PC-3 (cell line): ENCODE measurements at regions not wholly inside any gene's neighbourhood (a gene's known extent, or its start where the extent isn't known, plus 50 kb on each side); places are given as distances from the start of the nearest gene placed in this dataset.

ENCODE experiments used
- ATAC-seq: fragments of 200-7000 bp; cut with Tn5 transposase; 2 replicates; pipeline ENCODE4 v1.9.1; 2020; ENCODE audit warnings: mild to moderate bottlenecking, moderate library complexity
- BruUV-seq: library from RNA; stranded (reverse); fragments of 400-500 nt; replicated peaks from 2 replicates; lab custom pipeline; 2021; lab: Mats Ljungman, UMichigan
- CTCF ChIA-PET: fragments of 300-600 bp; sonication (Branson Sonifier 250); formaldehyde crosslinking; loops from one replicate; lab custom pipeline; 2022; ENCODE audit warnings: antibody characterized with exemption; lab: Charles Lee
- POLR2A ChIA-PET: fragments of 300-600 bp; sonication (Branson Sonifier 250); formaldehyde crosslinking; loops from one replicate; lab custom pipeline; 2022; ENCODE audit warnings: antibody characterized with exemption; ENCODE audit not compliant: unreplicated experiment; lab: Charles Lee
- DNase-seq: peaks from one replicate; pipeline ENCODE4 v3.0.0-alpha.2; 2015
- H2AFZ ChIP-seq: fragments of 300-600 bp; sonication (generic); 2 replicates; pipeline ENCODE4 v1.6.0; 2016; ENCODE audit warnings: antibody characterized with exemption, low read length
- H3F3A ChIP-seq: fragments of 300-600 bp; sonication (generic); one replicate; pipeline ENCODE4 v1.6.0; 2017; ENCODE audit warnings: antibody characterized with exemption, low read length, control low read depth, mild to moderate bottlenecking; ENCODE audit not compliant: unreplicated experiment
- H3K27ac ChIP-seq: fragments of 300-600 bp; sonication (generic); 2 replicates; pipeline ENCODE4 v1.5.1; 2016; ENCODE audit warnings: mild to moderate bottlenecking, low read length
- H3K27me3 ChIP-seq: fragments of 300-600 bp; sonication (generic); 2 replicates; pipeline ENCODE4 v1.6.1; 2016; ENCODE audit warnings: low read length, mixed read lengths
- H3K36me3 ChIP-seq: fragments of 300-600 bp; sonication (generic); 2 replicates; pipeline ENCODE4 v1.6.1; 2016; ENCODE audit warnings: low read depth, mixed run types, low read length, mixed read lengths
- H3K4me1 ChIP-seq: fragments of 300-600 bp; sonication (generic); 2 replicates; pipeline ENCODE4 v1.5.1; 2016; ENCODE audit warnings: low read length; ENCODE audit not compliant: insufficient read depth
- H3K4me2 ChIP-seq: fragments of 300-600 bp; sonication (generic); 2 replicates; pipeline ENCODE4 v1.6.0; 2016; ENCODE audit warnings: low read length
- H3K4me3 ChIP-seq: fragments of 300-600 bp; sonication (generic); 2 replicates; pipeline ENCODE4 v1.5.1; 2016; ENCODE audit warnings: mild to moderate bottlenecking, low read length, mixed read lengths
- H3K79me2 ChIP-seq: fragments of 300-600 bp; sonication (generic); 2 replicates; pipeline ENCODE4 v1.6.1; 2017; ENCODE audit warnings: low read length, mixed read lengths
- H3K9ac ChIP-seq: fragments of 300-600 bp; sonication (generic); 2 replicates; pipeline ENCODE4 v1.6.0; 2016; ENCODE audit warnings: mild to moderate bottlenecking, low read length
- H3K9me2 ChIP-seq: fragments of 300-600 bp; sonication (generic); replicated peaks from 2 replicates; pipeline ENCODE4 v1.6.1; 2016; ENCODE audit warnings: mixed run types, low read length, mixed read lengths
- H3K9me3 ChIP-seq: fragments of 300-600 bp; sonication (generic); 2 replicates; pipeline ENCODE4 v1.6.1; 2016; ENCODE audit warnings: low read length, mixed read lengths
- H4K20me1 ChIP-seq: fragments of 300-600 bp; sonication (generic); 2 replicates; pipeline ENCODE4 v1.6.1; 2016; ENCODE audit warnings: low read length, mixed read lengths
- CTCF ChIP-seq: fragments of 300-600 bp; sonication (generic); conservative IDR thresholded peaks from 2 replicates; pipeline ENCODE4 v1.5.1; 2017; ENCODE audit warnings: antibody characterized with exemption, low read depth, mild to moderate bottlenecking, low read length
- EZH2 ChIP-seq: fragments of 300-600 bp; sonication (generic); IDR thresholded peaks from one replicate; pipeline ENCODE4 v1.6.1; 2017; ENCODE audit warnings: antibody characterized with exemption, mild to moderate bottlenecking, low read length; ENCODE audit not compliant: unreplicated experiment
- EZH2phosphoT487 ChIP-seq: fragments of 300-600 bp; sonication (generic); IDR thresholded peaks from 2 replicates; pipeline ENCODE4 v1.6.1; 2018; ENCODE audit warnings: mild to moderate bottlenecking, antibody characterized with exemption, low read length, borderline replicate concordance
- intact Hi-C: fragments of 100-400 bp; cut with micrococcal nuclease; formaldehyde crosslinking; loops from 2 replicates; pipeline ENCODE4 v1.9.0; 2023

DNA sequence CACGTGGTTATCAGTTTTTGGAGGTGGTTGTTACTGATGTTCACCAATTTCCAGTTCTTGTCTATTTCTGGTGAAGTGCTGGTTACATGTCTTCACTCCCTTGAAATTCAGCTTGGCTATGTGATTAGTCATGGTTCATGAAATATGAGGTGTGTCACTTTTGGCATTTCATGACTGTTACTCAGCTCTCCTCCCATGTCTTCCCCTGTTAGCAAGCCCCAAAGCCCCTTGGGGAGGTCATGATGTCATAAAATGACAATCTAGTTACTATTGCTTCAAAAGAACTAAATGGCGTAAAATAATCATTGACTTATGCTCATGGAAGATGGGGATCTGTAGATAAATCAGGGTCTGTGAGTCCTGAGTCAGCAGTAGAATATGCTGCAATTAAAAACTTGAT lies 425.1 kb downstream of the SETD4 start:
- H3K4me2 ChIP-seq, result peak overlapping the region; percentile 9; the same call in 1 of the 2 replicates
- DNase-seq (peak; percentile 91), ATAC-seq (peak; percentile 95)
- H3K9me3 ChIP-seq, result no peaks in the 10 kb centered on the region
- POLR2A ChIA-PET, result no interaction called here
- no peaks in the 10 kb centered on the region for H3K36me3 ChIP-seq
- intact Hi-C loops, result no loop called here
- H3K9me2 ChIP-seq, result no peaks in the 10 kb centered on the region
- peak overlapping the region; percentile 22 for H3K27ac ChIP-seq
- BruUV-seq, result no TSS peak
- no peak overlapping the region for H2AFZ ChIP-seq
- no peak overlapping the region for H3K4me3 ChIP-seq
- no peak for TF ChIP-seq CTCF
- no peak for TF ChIP-seq EZH2
- no peak for TF ChIP-seq EZH2phosphoT487
- no peaks in the 10 kb centered on the region for H3K27me3 ChIP-seq
- no peaks in the 10 kb centered on the region for H3K79me2 ChIP-seq
- H3K9ac ChIP-seq, result no peak overlapping the region
- H3K4me1 ChIP-seq, result peaks cover 19% of the 10 kb centered on the region
- no peaks in the 10 kb centered on the region for H3F3A ChIP-seq
- H4K20me1 ChIP-seq, result no peaks in the 10 kb centered on the region
- CTCF ChIA-PET, result interaction anchor here (0.5 kb wide), 1 partner anchor 840 kb away, joined by 3 read pairs; no protein-coding TSS in a partner anchor

DNA sequence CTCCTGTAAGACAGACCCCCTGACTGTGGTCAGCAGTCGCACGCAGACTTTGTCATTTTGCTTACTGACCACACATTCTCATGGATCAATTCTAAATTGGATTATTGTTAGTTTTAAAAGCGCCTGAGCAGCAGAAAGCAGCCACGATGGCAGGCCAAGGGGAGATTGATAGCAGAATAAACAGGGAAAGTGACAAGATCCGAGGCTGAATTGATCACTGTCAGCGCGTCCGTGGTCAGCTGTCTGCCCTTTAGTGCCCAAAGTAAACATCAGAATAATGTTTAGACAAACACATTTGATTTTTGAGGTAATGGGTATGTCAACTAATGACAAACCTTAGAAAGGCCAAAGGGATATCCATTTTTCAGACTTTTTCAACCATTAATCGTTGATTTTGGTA lies 426.8 kb downstream of the SETD4 start:
- Histone ChIP-seq H3K4me2 (no peak overlapping the region), H3K4me1 (peaks cover 22% of the 10 kb centered on the region), H3K27ac (no peak overlapping the region), H3K27me3 (no peaks in the 10 kb centered on the region), H3K36me3 (no peaks in the 10 kb centered on the region), H4K20me1 (no peaks in the 10 kb centered on the region), H3K9me3 (no peaks in the 10 kb centered on the region), H3K9me2 (no peaks in the 10 kb centered on the region), H2AFZ (no peak overlapping the region), H3K9ac (no peak overlapping the region), H3K4me3 (no peak overlapping the region), H3F3A (no peaks in the 10 kb centered on the region), H3K79me2 (no peaks in the 10 kb centered on the region)
- no peak for DNase-seq
- POLR2A ChIA-PET, result no interaction called here
- CTCF ChIA-PET, result no interaction called here
- no peak for ATAC-seq
- TF ChIP-seq EZH2phosphoT487, result no peak
- no peak for TF ChIP-seq EZH2
- TF ChIP-seq CTCF, result no peak
- intact Hi-C loops, result no loop called here
- BruUV-seq, result no TSS peak

DNA sequence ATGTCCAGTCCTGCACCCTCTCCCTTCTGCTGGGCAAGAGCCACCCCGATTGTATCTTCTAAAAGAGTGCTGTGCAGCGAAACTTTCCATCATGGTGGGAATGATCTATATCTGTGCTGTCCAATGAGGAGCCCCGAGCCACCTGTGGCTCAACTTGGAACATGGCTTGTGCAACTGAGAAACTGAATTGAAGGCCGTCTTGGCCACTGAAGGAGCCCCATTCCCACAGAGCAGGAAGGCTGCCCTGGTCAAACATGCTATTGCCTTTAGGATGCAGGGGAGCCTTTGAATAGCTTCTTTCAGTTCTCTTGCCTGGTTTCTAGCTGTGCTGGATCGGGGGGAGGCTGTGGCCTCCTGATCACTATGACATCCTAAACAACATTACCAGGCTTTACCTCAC lies 427.6 kb downstream of the SETD4 start:
- POLR2A ChIA-PET, result no interaction called here
- Histone ChIP-seq H3K27ac (no peak overlapping the region), H3K79me2 (no peaks in the 10 kb centered on the region), H3K4me1 (peaks cover 23% of the 10 kb centered on the region), H3K9me2 (no peaks in the 10 kb centered on the region), H4K20me1 (no peaks in the 10 kb centered on the region), H2AFZ (no peak overlapping the region), H3F3A (no peaks in the 10 kb centered on the region), H3K9me3 (no peaks in the 10 kb centered on the region), H3K9ac (no peak overlapping the region), H3K36me3 (no peaks in the 10 kb centered on the region), H3K4me3 (no peak overlapping the region), H3K4me2 (no peak overlapping the region), H3K27me3 (no peaks in the 10 kb centered on the region)
- TF ChIP-seq EZH2 (no peak), CTCF (no peak), EZH2phosphoT487 (no peak)
- no TSS peak for BruUV-seq
- CTCF ChIA-PET, result no interaction called here
- ATAC-seq (no peak), DNase-seq (no peak)
- intact Hi-C loops, result no loop called here
